GM21390 (cell line): ENCODE measurements at regions not wholly inside any gene's neighbourhood (a gene's known extent, or its start where the extent isn't known, plus 50 kb on each side); places are given as distances from the start of the nearest gene placed in this dataset.

Experiments
- ATAC-seq: cut with Tn5 transposase; IDR thresholded peaks from one replicate; pipeline ENCODE4 v1.9.1; 2021; ENCODE audit not compliant: unreplicated experiment

DNA sequence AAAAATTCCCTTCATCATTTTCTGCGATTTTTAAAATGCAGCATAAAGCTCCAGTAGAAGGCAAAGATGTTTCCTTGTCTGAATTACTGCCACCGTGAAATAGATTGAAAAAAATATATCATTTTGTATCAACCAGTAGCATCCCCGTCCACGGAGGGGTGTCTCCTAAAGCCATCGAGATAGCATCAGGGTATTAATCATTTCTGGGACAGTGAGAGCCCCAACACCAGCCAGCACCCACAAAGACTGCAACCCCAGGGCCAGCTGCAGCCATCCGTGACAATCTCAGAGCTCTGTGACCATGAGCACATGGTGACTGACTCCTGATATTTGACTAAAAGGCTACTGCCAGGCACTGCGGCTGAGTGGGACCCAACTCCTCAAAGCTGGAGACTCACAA, 64.1 kb upstream of the SIX3 start:
- no peak for ATAC-seq

DNA sequence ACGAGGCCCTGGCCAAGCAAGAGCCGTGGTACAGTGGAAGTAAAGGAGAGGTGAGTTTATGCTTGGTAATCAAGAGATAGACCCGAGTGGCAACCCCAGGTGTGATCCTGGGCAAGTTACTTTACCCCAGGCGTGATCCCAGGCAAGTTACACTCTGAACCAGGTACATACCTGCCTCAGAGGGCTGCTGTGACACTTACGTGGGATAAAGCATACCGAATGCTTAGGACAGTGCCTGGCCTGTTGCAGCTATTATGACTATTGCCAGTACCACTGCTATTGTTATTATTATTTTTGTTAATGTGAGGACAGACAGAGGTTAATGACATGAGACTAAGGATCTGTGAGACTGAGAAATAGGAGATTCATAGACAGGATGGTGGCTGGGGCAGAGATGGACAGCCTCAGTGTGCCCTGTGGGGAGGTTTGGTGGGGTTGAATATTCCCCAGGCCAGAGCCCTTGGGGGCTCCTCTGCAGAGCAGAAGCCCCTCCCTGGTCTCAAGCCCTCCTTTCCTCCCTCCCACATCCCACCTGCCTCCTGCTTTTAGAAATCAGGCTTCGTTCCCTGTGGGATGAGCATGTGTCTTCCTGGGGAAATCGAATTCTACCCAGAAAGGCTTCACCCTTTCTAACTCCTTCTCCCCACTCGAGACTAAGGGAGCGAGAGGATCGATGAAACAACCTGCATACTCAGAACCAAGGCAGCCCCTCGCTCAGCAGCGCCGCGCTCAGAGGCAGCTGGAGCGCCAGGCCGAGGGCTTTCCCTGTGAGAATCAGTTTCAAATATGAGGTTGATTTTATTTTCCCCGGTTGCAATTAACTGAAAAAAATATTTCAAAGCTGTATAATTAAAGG, 62.0 kb upstream of the SIX3 start:
- ATAC-seq, result no peak

DNA sequence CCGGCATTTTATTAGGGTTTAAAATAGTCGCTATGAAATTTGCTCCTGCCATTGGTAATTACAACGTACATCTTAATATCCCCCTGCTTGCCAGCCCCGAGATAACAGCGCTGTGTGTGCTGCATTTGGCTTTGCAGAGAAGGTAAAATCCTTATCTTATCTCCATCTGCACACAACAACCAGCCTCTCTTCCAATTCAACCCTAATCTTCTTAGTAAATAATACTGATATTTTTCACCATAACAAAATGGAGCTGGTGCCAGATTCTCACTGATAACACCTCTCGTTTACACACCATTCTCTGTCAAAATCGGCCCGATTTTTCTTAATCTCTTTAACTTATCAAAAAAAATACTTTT, 61.4 kb upstream of the SIX3 start:
- ATAC-seq, result no peak

DNA sequence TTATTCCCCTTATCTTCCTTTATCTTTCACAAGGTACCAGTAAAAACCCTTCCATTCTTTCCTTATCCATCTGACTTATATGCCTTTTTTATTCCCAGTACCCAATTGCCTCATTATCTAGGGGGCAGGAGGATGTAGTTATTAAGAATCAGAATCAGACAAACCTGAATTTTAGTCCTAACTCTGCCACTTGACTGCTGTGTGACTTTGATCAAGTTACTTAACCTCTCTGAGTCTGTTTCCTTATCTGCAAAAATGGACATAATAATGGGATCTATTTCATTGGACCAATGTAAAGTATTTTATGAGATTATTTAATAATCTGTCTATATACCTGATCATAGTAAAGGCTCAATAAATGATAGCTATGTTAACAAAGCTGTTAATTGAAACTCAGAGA, 59.6 kb upstream of the SIX3 start:
- ATAC-seq, result no peak

DNA sequence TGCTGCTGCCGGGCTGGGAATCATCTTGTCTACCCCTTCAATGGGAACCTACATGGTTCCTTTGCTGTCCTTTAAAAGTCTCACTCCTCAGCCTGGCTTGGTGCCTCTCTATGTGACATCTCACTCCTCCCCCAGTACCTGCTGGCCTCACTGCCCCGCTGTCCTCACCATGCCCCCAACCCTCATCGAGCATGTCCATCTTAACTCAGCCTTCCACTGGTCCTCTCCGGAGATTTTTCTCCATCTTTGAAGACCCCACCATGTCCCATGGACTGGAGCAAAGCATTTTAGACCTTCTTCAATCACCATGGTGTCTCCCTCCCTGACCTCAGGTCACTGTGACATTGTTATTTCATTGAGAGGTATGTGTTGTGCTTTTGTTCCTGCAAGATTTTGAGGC, 58.1 kb upstream of the SIX3 start:
- ATAC-seq, result no peak

DNA sequence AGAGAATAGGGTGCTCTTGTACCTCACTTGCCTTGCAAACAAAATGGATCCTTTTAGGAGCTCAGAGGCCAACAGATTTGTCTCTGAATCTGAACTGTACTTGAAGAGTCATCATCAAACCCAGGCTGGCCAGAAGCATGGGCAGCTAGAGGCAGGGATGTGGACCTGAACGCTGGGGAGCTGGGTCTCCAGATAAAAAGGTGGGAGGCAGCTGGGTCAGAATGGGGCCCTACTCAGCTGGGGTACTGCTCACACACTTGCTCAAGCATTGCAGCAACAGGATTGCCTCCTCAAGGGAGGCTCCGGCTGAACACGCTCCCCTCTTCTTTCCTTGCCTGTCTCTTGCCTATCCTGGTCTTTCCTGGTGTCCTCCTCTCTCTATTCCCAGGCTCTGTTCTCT, 57.3 kb upstream of the SIX3 start:
- ATAC-seq, result no peak

DNA sequence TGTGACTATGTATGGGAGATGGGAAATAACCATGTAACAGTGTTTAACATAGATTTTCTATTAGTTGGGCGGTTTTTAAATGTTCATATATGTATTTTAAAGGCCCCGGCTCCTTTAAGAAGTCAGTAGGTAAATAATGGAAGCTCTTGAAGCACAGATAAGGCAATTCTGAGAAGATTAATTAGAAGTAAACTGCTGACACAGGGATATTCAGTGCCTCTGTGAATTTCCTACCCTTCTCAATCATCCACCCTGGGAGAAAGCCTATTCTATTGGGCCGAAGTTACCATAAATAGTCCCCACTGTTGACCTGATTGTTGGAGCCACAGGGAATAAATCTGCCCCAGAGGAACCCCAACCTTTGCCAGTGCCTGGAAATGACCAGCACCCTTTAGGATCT, 56.8 kb upstream of the SIX3 start:
- no peak for ATAC-seq

DNA sequence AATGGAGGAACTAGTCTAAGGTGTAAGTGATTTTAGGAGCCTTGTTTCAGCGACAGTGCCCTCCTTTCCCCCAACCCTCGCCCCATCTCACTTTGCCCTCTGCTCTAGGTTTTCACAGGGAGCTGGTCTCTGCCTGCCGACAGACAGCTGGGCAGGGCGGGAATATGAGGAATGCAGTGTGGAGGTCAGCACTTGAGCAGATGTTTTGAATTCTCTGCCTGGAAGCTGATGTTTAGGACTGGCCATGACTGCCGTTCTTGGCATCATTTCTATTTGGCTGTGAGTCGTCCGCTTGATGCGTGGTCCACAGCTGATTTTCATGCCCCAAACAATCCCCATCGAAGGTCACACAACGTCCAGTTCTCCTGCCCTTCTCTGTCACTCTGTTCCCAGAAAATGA, 55.1 kb upstream of the SIX3 start:
- no peak for ATAC-seq

DNA sequence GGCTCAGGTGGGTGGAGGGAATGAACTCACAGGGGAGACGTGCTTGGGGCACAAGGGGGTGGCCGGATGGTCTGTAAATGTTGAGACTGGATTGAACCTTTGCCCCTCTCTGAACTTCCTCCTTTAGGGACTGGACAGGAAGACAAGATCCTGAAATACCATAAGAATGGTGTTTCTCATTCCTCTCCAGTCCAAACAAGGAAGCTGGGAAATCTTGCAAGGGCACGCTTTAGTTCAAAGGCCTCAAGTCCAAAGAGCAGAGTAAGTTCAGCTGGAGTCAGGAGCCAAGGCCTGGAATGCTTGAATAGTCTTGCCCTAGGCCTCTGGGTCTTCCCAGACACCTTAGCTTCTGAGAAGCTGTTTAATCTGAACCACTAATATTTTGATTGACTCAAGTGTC, 52.4 kb upstream of the SIX3 start:
- no peak for ATAC-seq
